Suprapubic skin (tissue), 3 donors: ENCODE measurements at regions not wholly inside any gene's neighbourhood (a gene's known extent, or its start where the extent isn't known, plus 50 kb on each side); places are given as distances from the start of the nearest gene placed in this dataset.

Experiments used
- CTCF ChIP-seq, 2 donors: fragments of 200-600 bp in 1 of 2; fragments of 450-650 bp in 1 of 2; sonication (generic) in 1 of 2; IDR thresholded peaks; one replicate each; pipeline ENCODE4 v1.5.1; 2016 to 2019; ENCODE audit warnings: antibody characterized with exemption in 2 of 2, mild to moderate bottlenecking in 1 of 2, moderate library complexity in 1 of 2
- POLR2A ChIP-seq, 2 donors: fragments of 450-650 bp; IDR thresholded peaks; one replicate each; pipeline ENCODE4 v1.6.1; 2017; ENCODE audit warnings: antibody characterized with exemption in 2 of 2, mild to moderate bottlenecking in 2 of 2, moderate library complexity in 2 of 2

GRCh38 chr10:33759191-33759590 lies 424.7 kb upstream of the NRP1 start:
- TF ChIP-seq CTCF (IDR thresholded peaks at IDR 0.05) (no peak), POLR2A (IDR thresholded peaks at IDR 0.05) (no peak)
